ENCODE measurements at regions not wholly inside any gene's neighbourhood (a gene's known extent, or its start where the extent isn't known, plus 50 kb on each side); places are given as distances from the start of the nearest gene placed in this dataset.

DNA sequence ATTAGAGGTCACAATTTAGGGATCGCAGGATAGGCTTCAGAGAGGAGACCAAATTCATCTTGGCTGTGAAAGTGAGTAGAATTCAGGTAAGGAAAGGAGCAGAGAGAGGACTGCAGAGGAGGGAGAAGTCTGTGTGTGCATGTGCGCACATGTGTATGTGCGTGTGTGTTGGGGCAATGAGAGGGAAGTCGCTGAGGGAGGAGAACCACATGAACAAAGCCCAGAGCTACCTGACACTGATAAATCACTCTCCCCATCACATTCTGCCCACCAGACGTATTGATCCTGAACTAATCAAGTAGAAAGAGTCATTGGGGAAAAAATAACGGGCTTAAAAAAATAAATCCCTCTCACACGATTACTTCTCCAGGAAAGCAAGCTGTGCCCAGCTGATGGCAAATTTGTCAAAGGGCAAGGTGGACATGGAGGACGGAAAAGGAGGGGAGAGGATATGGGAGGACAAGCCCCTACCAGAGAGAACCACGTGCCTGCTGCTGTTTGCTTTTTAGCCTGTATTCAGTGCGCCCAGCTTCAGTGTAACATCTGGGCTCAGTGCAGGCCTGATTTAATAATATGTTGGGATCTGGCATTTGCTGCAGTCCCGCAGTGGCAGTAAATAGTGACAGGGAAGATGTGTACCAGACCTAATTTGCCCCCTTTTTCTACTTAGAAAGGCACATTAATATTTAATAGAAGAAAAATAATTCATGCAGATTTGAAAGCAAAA is 307.5 kb downstream of the C1D start:
- Histone ChIP-seq H3K9me2 (replicated peaks; ENCODE audit: insufficient read depth) (no peaks in the 10 kb centered on the region), H3K9me3 (ENCODE audit: low read depth) (no peaks in the 10 kb centered on the region), H3K79me2 (no peaks in the 10 kb centered on the region), H4K20me1 (ENCODE audit: insufficient read depth, poor library complexity, severe bottlenecking) (no peaks in the 10 kb centered on the region), H3K27ac (no peak overlapping the region), H3K27me3 (no peaks in the 10 kb centered on the region), H3K36me3 (replicated peaks; ENCODE audit: insufficient read depth, low read depth) (no peaks in the 10 kb centered on the region), H2AFZ (no peak overlapping the region), H3K4me1 (ENCODE audit: insufficient read depth) (no peaks in the 10 kb centered on the region), H3K4me3 (no peak overlapping the region), H3K4me2 (no peak overlapping the region)
- WGBS (ENCODE audit: low lambda C conversion rate, missing lambda C conversion rate): 78% methylated on average over 11 of the region's 11 CpGs
- no peak for DNase-seq (ENCODE audit: low spot score)
- TF ChIP-seq, protein P1, sequence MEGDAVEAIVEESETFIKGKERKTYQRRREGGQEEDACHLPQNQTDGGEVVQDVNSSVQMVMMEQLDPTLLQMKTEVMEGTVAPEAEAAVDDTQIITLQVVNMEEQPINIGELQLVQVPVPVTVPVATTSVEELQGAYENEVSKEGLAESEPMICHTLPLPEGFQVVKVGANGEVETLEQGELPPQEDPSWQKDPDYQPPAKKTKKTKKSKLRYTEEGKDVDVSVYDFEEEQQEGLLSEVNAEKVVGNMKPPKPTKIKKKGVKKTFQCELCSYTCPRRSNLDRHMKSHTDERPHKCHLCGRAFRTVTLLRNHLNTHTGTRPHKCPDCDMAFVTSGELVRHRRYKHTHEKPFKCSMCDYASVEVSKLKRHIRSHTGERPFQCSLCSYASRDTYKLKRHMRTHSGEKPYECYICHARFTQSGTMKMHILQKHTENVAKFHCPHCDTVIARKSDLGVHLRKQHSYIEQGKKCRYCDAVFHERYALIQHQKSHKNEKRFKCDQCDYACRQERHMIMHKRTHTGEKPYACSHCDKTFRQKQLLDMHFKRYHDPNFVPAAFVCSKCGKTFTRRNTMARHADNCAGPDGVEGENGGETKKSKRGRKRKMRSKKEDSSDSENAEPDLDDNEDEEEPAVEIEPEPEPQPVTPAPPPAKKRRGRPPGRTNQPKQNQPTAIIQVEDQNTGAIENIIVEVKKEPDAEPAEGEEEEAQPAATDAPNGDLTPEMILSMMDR (IDR thresholded peaks at IDR 0.05; ENCODE audit: poor library complexity): no peak
- TF ChIP-seq EZH2 (IDR thresholded peaks at IDR 0.05; ENCODE audit: borderline replicate concordance) (no peak), EZH2phosphoT487 (IDR thresholded peaks at IDR 0.05; ENCODE audit: low read depth, severe bottlenecking, unreplicated experiment) (no peak)

DNA sequence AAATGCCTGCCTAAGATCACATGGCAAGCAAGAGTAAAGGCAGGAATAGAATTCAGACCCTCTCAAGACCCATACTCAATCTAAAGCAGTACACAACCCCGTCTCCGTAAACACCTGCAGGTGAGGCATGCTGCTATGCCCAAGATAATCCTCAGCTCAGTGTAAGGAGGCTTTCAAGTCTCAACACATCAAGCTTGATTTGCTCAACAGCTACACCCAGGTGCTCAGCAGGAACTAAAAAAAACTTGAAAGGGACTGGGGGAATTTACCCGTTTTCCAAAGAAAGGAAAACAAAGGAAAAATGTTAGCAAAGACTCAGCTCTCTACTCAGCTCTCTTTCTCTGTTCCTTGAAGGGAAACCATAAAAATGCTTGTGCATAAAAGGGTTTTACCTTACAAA is 301.8 kb downstream of the C1D start:
- Histone ChIP-seq H3K4me3 (no peak overlapping the region), H2AFZ (no peak overlapping the region), H3K4me2 (no peak overlapping the region), H4K20me1 (ENCODE audit: insufficient read depth, poor library complexity, severe bottlenecking) (no peaks in the 10 kb centered on the region), H3K9me3 (ENCODE audit: low read depth) (no peaks in the 10 kb centered on the region), H3K27ac (no peak overlapping the region), H3K27me3 (no peaks in the 10 kb centered on the region), H3K4me1 (ENCODE audit: insufficient read depth) (no peaks in the 10 kb centered on the region), H3K79me2 (no peaks in the 10 kb centered on the region), H3K36me3 (replicated peaks; ENCODE audit: insufficient read depth, low read depth) (no peaks in the 10 kb centered on the region), H3K9me2 (replicated peaks; ENCODE audit: insufficient read depth) (no peaks in the 10 kb centered on the region)
- TF ChIP-seq, protein P1 (IDR thresholded peaks at IDR 0.05; ENCODE audit: poor library complexity): no peak
- TF ChIP-seq EZH2 (IDR thresholded peaks at IDR 0.05; ENCODE audit: borderline replicate concordance) (no peak), EZH2phosphoT487 (IDR thresholded peaks at IDR 0.05; ENCODE audit: low read depth, severe bottlenecking, unreplicated experiment) (no peak)
- 52% methylated on average over 3 of the region's 3 CpGs for WGBS (ENCODE audit: low lambda C conversion rate, missing lambda C conversion rate)
- no peak for DNase-seq (ENCODE audit: low spot score)

DNA sequence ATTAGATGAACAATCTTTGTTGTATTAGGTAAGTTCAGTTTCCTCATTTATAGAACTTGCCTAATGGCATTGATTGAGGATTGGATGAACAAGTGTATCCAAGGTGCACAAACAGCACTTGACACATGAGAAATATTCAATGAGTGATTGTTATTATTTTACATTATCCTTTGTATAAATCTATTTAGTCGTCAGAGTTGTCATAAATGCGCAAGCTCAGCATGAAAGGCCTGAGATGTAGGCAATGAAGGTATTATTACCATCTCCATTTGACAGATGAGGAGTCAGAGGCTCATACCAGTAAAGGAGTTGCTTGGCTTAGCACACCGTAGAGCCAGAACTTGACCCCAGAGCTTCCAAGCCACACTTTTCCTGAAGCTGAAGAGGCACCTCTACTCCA is 291.4 kb downstream of the C1D start:
- DNase-seq (ENCODE audit: low spot score): no peak
- no peak overlapping the region for H3K4me3 ChIP-seq
- no peaks in the 10 kb centered on the region for H3K9me3 ChIP-seq (ENCODE audit: low read depth)
- H3K27ac ChIP-seq: no peak overlapping the region
- WGBS (ENCODE audit: low lambda C conversion rate, missing lambda C conversion rate): 92% methylated on average over 3 of the region's 3 CpGs
- H2AFZ ChIP-seq: no peak overlapping the region
- H3K9me2 ChIP-seq (replicated peaks; ENCODE audit: insufficient read depth): no peaks in the 10 kb centered on the region
- no peaks in the 10 kb centered on the region for H3K4me1 ChIP-seq (ENCODE audit: insufficient read depth)
- H4K20me1 ChIP-seq (ENCODE audit: insufficient read depth, poor library complexity, severe bottlenecking): no peaks in the 10 kb centered on the region
- H3K79me2 ChIP-seq: no peaks in the 10 kb centered on the region
- no peaks in the 10 kb centered on the region for H3K36me3 ChIP-seq (replicated peaks; ENCODE audit: insufficient read depth, low read depth)
- no peak for TF ChIP-seq EZH2 (IDR thresholded peaks at IDR 0.05; ENCODE audit: borderline replicate concordance)
- TF ChIP-seq EZH2phosphoT487 (IDR thresholded peaks at IDR 0.05; ENCODE audit: low read depth, severe bottlenecking, unreplicated experiment): no peak
- TF ChIP-seq, protein P1 (IDR thresholded peaks at IDR 0.05; ENCODE audit: poor library complexity): no peak
- H3K4me2 ChIP-seq: no peak overlapping the region
- no peaks in the 10 kb centered on the region for H3K27me3 ChIP-seq

Measured in hepatocyte (in vitro differentiated cells).